IPS-20b (cell line): ENCODE measurements at regions not wholly inside any gene's neighbourhood (a gene's known extent, or its start where the extent isn't known, plus 50 kb on each side); places are given as distances from the start of the nearest gene placed in this dataset.

Experiments
- H3K27ac ChIP-seq: one replicate; pipeline ENCODE4 v1.5.1; 2013; ENCODE audit warnings: low read length
- H3K27me3 ChIP-seq: 2 replicates; pipeline ENCODE4 v1.6.1; 2013; ENCODE audit warnings: mild to moderate bottlenecking, low read length, inconsistent platforms; ENCODE audit not compliant: insufficient read depth
- H3K36me3 ChIP-seq: 2 replicates; pipeline ENCODE4 v1.6.1; 2013; ENCODE audit warnings: low read depth, mild to moderate bottlenecking, inconsistent platforms, low read length, moderate library complexity; ENCODE audit not compliant: insufficient read depth
- H3K4me1 ChIP-seq: 2 replicates; pipeline ENCODE4 v1.6.1; 2013; ENCODE audit warnings: mild to moderate bottlenecking, control low read depth, inconsistent platforms, low read length, moderate library complexity; ENCODE audit not compliant: insufficient read depth
- H3K4me3 ChIP-seq: 2 replicates; pipeline ENCODE4 v1.5.1; 2013; ENCODE audit warnings: mild to moderate bottlenecking, low read length, inconsistent platforms
- H3K9ac ChIP-seq: 2 replicates; pipeline ENCODE4 v1.6.1; 2013; ENCODE audit warnings: low read depth, mild to moderate bottlenecking, inconsistent platforms, low read length, moderate library complexity
- H3K9me3 ChIP-seq: 2 replicates; pipeline ENCODE4 v1.6.1; 2013; ENCODE audit warnings: mild to moderate bottlenecking, low read depth, low read length, inconsistent platforms; ENCODE audit not compliant: insufficient read depth

DNA sequence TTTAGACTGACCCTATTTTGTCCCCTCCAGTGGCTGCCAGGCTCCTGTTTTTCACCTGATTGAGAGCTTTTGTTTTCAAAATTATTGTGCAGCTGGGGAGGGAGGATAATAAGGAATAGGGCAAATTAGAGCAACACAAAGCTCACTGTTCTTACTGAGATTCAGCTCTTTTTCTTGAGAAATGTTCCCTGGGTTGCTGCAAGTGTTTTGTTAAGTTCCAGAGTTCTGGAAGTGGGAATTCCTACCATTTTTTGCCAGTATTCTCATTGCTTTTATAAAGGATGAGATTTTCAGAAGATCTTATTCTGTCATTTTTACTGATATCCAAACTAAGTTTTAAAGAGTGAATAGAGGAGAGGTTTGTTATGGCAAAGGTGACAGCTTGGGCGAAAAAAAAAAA, 417.7 kb downstream of the SIPA1L2 start:
- Histone ChIP-seq H3K36me3 (no peaks in the 10 kb centered on the region), H3K4me3 (no peak overlapping the region), H3K9ac (no peak overlapping the region), H3K27me3 (peaks cover 4% of the 10 kb centered on the region; the same call in 1 of the 2 replicates), H3K27ac (no peak overlapping the region), H3K4me1 (peaks cover 4% of the 10 kb centered on the region), H3K9me3 (no peaks in the 10 kb centered on the region)

- Histone ChIP-seq H3K27me3 (no peaks in the 10 kb centered on the region), H3K4me3 (no peak overlapping the region), H3K27ac (no peak overlapping the region), H3K4me1 (peaks cover 4% of the 10 kb centered on the region), H3K9me3 (no peaks in the 10 kb centered on the region), H3K36me3 (no peaks in the 10 kb centered on the region), H3K9ac (no peak overlapping the region)
Measured at GRCh38 chr1:232211149-232211548, 418.8 kb downstream of the SIPA1L2 start.

DNA sequence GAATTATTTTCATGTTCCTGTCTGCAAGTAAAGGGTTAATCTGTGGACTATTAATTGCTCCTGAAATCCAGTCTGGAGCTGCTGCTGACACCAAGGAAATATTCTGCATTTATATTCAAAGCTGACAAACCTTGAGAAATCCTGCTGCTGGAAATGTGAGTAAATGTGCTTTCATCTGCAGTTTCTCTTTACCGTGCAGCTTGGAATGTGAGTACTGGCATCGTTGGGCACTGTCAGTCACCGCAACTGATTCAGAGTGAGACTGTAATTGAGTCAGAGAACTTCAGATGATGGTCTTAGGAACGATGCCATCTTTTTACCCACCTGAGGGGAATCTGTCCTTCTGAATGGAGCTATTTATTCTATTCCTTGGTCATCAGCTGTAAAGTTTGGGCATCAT, 420.6 kb downstream of the SIPA1L2 start:
- Histone ChIP-seq H3K36me3 (no peaks in the 10 kb centered on the region), H3K27me3 (no peaks in the 10 kb centered on the region), H3K4me1 (peaks cover 4% of the 10 kb centered on the region), H3K9me3 (no peaks in the 10 kb centered on the region), H3K4me3 (no peak overlapping the region), H3K27ac (no peak overlapping the region), H3K9ac (no peak overlapping the region)

DNA sequence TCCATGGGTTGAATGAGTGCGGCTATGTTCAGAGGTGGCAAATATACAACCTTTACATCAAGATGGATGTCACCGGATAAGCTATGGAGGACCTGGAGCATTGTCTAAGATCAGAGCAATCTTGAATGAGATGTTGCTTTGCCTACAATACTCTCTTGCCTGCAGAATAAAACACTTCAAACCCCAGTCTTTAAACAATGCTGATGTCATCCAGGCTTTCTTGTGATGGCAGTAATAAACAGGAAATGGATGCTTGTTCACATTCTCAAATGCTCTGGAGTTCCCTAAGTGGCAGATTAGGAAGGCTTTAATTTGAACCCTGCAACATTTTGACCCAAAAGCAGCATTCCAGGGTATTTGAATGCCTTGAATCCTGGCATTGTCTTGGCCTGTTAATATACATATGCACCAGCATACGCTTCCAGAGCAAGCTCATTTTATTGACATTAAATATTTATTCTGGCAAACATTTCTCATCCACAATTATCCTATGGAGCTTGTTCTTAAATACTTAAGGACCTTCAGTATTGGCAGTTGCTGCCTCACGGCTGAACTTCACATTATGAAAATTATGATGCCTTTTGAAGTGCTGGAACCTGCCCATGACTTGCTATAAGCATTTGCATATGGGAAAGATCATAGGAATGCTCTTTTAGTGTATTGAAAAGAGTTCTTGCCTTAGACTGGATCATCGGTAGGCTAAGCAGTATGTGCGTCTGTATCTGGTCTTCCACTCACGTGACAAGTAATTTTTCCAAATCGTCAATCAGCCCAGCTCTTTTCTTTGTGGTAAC, 422.7 kb downstream of the SIPA1L2 start:
- Histone ChIP-seq H3K27me3 (no peaks in the 10 kb centered on the region), H3K9ac (no peak overlapping the region), H3K27ac (no peak overlapping the region), H3K4me3 (no peak overlapping the region), H3K36me3 (no peaks in the 10 kb centered on the region), H3K9me3 (peaks cover 6% of the 10 kb centered on the region; the same call in 1 of the 2 replicates), H3K4me1 (peaks cover 4% of the 10 kb centered on the region)

- Histone ChIP-seq H3K9me3 (peaks cover 23% of the 10 kb centered on the region), H3K27ac (no peak overlapping the region), H3K36me3 (0 out of 2 replicates have a peak, but pooled peaks cover 3% of the 10 kb centered on the region), H3K9ac (no peak overlapping the region), H3K27me3 (no peaks in the 10 kb centered on the region), H3K4me3 (no peak overlapping the region), H3K4me1 (no peaks in the 10 kb centered on the region)
Measured at GRCh38 chr1:232204269-232204668, 425.7 kb downstream of the SIPA1L2 start.

- no peak overlapping the region for H3K27ac ChIP-seq
- H3K4me3 ChIP-seq = no peak overlapping the region
- no peaks in the 10 kb centered on the region for H3K27me3 ChIP-seq
- 0 out of 2 replicates have a peak, but pooled peaks cover 3% of the 10 kb centered on the region for H3K36me3 ChIP-seq
- no peak overlapping the region for H3K9ac ChIP-seq
- no peaks in the 10 kb centered on the region for H3K4me1 ChIP-seq
- peaks cover 23% of the 10 kb centered on the region for H3K9me3 ChIP-seq
Measured at GRCh38 chr1:232201024-232201423, 428.9 kb downstream of the SIPA1L2 start.

DNA sequence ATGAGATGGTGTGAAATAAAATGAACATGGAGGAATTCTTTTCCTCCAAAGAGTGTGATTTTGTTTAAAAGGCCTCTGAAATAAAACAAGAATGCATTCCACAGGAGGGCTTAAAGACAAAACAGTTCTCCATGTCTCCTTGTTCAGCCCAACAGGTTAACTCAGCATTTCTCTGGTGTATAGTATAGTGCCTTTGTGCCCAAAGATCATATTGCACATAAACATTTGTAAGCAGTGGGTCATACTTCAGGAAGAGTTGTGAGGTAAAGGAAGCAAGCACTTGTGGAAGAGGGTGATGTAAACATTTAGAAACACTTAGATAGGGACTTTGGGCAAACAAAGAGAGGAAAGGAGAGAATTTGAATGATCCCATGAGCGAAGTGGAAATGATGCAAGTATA, 433.9 kb downstream of the SIPA1L2 start:
- H3K9ac ChIP-seq = no peak overlapping the region
- no peaks in the 10 kb centered on the region for H3K36me3 ChIP-seq
- no peak overlapping the region for H3K27ac ChIP-seq
- no peaks in the 10 kb centered on the region for H3K27me3 ChIP-seq
- peaks cover 5% of the 10 kb centered on the region; the same call in 1 of the 2 replicates for H3K9me3 ChIP-seq
- H3K4me3 ChIP-seq = no peak overlapping the region
- no peaks in the 10 kb centered on the region for H3K4me1 ChIP-seq

- 0 out of 2 replicates have a peak, but pooled peaks cover 2% of the 10 kb centered on the region for H3K4me1 ChIP-seq
- no peak overlapping the region for H3K9ac ChIP-seq
- H3K9me3 ChIP-seq = no peaks in the 10 kb centered on the region
- H3K36me3 ChIP-seq = no peaks in the 10 kb centered on the region
- H3K4me3 ChIP-seq = no peak overlapping the region
- no peaks in the 10 kb centered on the region for H3K27me3 ChIP-seq
- no peak overlapping the region for H3K27ac ChIP-seq
Measured at GRCh38 chr1:232194424-232194823, 435.5 kb downstream of the SIPA1L2 start.

- Histone ChIP-seq H3K27ac (no peak overlapping the region), H3K9me3 (no peaks in the 10 kb centered on the region), H3K27me3 (no peaks in the 10 kb centered on the region), H3K36me3 (no peaks in the 10 kb centered on the region), H3K9ac (no peak overlapping the region), H3K4me1 (0 out of 2 replicates have a peak, but pooled peaks cover 3% of the 10 kb centered on the region), H3K4me3 (no peak overlapping the region)
Measured at GRCh38 chr1:232193451-232193783, 436.5 kb downstream of the SIPA1L2 start.

DNA sequence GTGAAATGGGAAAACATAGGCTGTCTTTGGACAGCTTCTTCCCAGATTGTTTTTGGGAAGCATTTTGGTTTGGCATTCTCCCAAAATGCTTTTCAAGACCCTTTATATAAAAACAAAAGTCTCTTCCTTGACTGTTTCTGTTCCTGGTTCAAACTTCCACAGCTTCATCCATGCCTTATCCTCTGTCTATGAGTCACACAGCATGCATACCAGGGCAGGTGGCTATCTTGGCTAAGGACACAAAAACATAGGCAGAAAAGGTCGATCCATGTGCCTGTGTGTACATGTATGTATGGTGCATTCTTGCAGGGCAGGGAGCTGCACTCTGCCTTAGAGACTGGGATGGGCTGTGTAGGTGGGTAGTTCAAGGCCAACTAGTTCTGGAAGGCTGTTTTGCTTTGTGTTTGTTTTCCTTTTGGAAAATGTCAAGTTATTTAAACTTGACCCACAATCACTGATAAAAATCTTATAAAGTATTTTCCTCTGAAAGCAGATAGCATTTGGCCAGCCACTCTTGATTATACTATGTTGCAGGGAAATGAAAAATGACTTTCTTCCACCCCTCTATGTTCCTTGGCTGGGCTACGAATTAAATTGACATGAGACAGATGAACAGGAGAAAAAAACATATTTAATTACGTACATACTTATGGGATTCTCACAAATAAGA, 437.0 kb downstream of the SIPA1L2 start:
- Histone ChIP-seq H3K4me1 (0 out of 2 replicates have a peak, but pooled peaks cover 3% of the 10 kb centered on the region), H3K36me3 (no peaks in the 10 kb centered on the region), H3K27me3 (no peaks in the 10 kb centered on the region), H3K9ac (no peak overlapping the region), H3K27ac (no peak overlapping the region), H3K9me3 (no peaks in the 10 kb centered on the region), H3K4me3 (no peak overlapping the region)

DNA sequence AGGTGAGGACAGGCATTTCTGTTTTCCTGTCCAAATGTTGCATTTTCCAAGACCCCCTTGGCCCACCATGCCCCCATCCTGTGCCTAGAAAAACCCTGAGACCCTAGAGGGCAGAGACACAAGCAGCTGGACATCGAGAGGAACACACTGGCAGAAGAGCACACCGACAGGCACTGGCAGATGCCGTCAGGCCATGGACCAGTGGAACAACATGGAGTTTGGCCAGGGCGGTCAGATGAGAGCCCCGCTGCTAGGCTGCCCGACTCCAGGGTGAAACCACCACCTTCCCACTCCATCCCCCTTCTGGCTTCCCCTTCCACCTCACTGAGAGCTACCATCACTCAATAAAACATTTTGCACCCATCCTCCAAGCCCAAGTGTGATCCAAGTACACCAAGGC, 438.4 kb downstream of the SIPA1L2 start:
- Histone ChIP-seq H3K36me3 (no peaks in the 10 kb centered on the region), H3K4me3 (no peak overlapping the region), H3K9me3 (no peaks in the 10 kb centered on the region), H3K4me1 (0 out of 2 replicates have a peak, but pooled peaks cover 3% of the 10 kb centered on the region), H3K27ac (no peak overlapping the region), H3K27me3 (no peaks in the 10 kb centered on the region), H3K9ac (no peak overlapping the region)

- H3K27ac ChIP-seq = no peak overlapping the region
- peaks cover 22% of the 10 kb centered on the region; the same call in 1 of the 2 replicates for H3K36me3 ChIP-seq
- no peak overlapping the region for H3K4me3 ChIP-seq
- H3K4me1 ChIP-seq = 0 out of 2 replicates have a peak, but pooled peaks cover 3% of the 10 kb centered on the region
- H3K27me3 ChIP-seq = no peaks in the 10 kb centered on the region
- H3K9me3 ChIP-seq = no peaks in the 10 kb centered on the region
- no peak overlapping the region for H3K9ac ChIP-seq
Measured at GRCh38 chr1:232188318-232188717, 441.6 kb downstream of the SIPA1L2 start.
